HEK293 (cell line): ENCODE measurements at regions not wholly inside any gene's neighbourhood (a gene's known extent, or its start where the extent isn't known, plus 50 kb on each side); places are given as distances from the start of the nearest gene placed in this dataset.
"Not testable (repeated sequence)": the region's sequence is repeated elsewhere in the genome, so short reads cannot be mapped to it uniquely, and the experiment has no call there.

ENCODE experiments used
- CTCF ChIA-PET: fragments of 350-600 bp; formaldehyde crosslinking; extraction: SDS; loops from one replicate; lab custom pipeline; 2021; ENCODE audit warnings: antibody characterized with exemption; lab: Yijun Ruan, JAX
- POLR2A ChIA-PET: fragments of 300-600 bp; formaldehyde crosslinking; extraction: SDS; loops from one replicate; lab custom pipeline; 2020; ENCODE audit warnings: antibody characterized with exemption, inconsistent platforms; lab: Yijun Ruan, JAX
- H3K27ac ChIP-seq: fragments of 200-500 bp; sonication (Bioruptor generic); 2 replicates; pipeline ENCODE4 v1.5.1; 2014; ENCODE audit warnings: low read depth, low read length, control low read depth, inconsistent platforms; ENCODE audit errors: extremely low read depth
- H3K36me3 ChIP-seq, 2 experiments: fragments of 200-500 bp in 1 of 2; sonication (Bioruptor generic) in 1 of 2; 1 replicate in 1 of 2; 2 replicates in 1 of 2; pipeline ENCODE4 v1.5.1; 2014 to 2017; ENCODE audit warnings: inconsistent platforms in 2 of 2, low read length in 2 of 2; ENCODE audit not compliant: control insufficient read depth in 2 of 2, insufficient read depth in 1 of 2
- H3K4me1 ChIP-seq: fragments of 200-500 bp; sonication (Bioruptor generic); 2 replicates; pipeline ENCODE4 v1.5.1; 2014; ENCODE audit warnings: mild to moderate bottlenecking, low read length, inconsistent platforms; ENCODE audit not compliant: control insufficient read depth, insufficient read depth
- H3K4me3 ChIP-seq: 2 replicates; pipeline ENCODE4 v1.5.1; 2011; ENCODE audit warnings: low read depth, mild to moderate bottlenecking, control low read depth, low read length, moderate library complexity
- H3K9me3 ChIP-seq: fragments of 200-500 bp; sonication (Bioruptor generic); 2 replicates; pipeline ENCODE4 v1.5.1; 2014; ENCODE audit warnings: low read depth, low read length, inconsistent platforms; ENCODE audit not compliant: control insufficient read depth, insufficient read depth
- ATF2 ChIP-seq: fragments of 450-650 bp; formaldehyde crosslinking; IDR thresholded peaks from 2 replicates; pipeline ENCODE4 v1.5.1; 2016; ENCODE audit warnings: missing biosample characterization, missing genetic modification characterization, low read depth
- EGR2 ChIP-seq: fragments of 450-650 bp; formaldehyde crosslinking; IDR thresholded peaks from 2 replicates; pipeline ENCODE4 v1.5.1; 2016; ENCODE audit warnings: low read depth, missing biosample characterization, missing genetic modification characterization
- HIC1 ChIP-seq: fragments of 450-650 bp; formaldehyde crosslinking; IDR thresholded peaks from 2 replicates; pipeline ENCODE4 v1.5.1; 2016; ENCODE audit warnings: missing biosample characterization, missing genetic modification characterization
- MZF1 ChIP-seq: fragments of 450-650 bp; formaldehyde crosslinking; IDR thresholded peaks from 2 replicates; pipeline ENCODE4 v1.5.1; 2017; ENCODE audit warnings: missing biosample characterization, missing genetic modification characterization, borderline replicate concordance
- REPIN1 ChIP-seq: fragments of 450-650 bp; formaldehyde crosslinking; IDR thresholded peaks from 2 replicates; pipeline ENCODE4 v1.5.1; 2017; ENCODE audit warnings: missing biosample characterization, missing genetic modification characterization, low read depth
- SP7 ChIP-seq: fragments of 450-650 bp; formaldehyde crosslinking; IDR thresholded peaks from 2 replicates; pipeline ENCODE4 v1.5.1; 2016; ENCODE audit warnings: missing biosample characterization, missing genetic modification characterization
- ZBTB20 ChIP-seq: fragments of 450-650 bp; formaldehyde crosslinking; IDR thresholded peaks from 2 replicates; pipeline ENCODE4 v1.5.1; 2016; ENCODE audit warnings: missing biosample characterization, missing genetic modification characterization
- ZBTB8A ChIP-seq: fragments of 450-650 bp; formaldehyde crosslinking; IDR thresholded peaks from 2 replicates; pipeline ENCODE4 v1.5.1; 2016; ENCODE audit warnings: missing biosample characterization, missing genetic modification characterization
- ZEB2 ChIP-seq: fragments of 450-650 bp; formaldehyde crosslinking; IDR thresholded peaks from 2 replicates; pipeline ENCODE4 v1.5.1; 2016; ENCODE audit warnings: missing biosample characterization, missing genetic modification characterization
- ZFP41 ChIP-seq: fragments of 450-650 bp; formaldehyde crosslinking; IDR thresholded peaks from 2 replicates; pipeline ENCODE4 v1.5.1; 2016; ENCODE audit warnings: missing biosample characterization, missing genetic modification characterization, borderline replicate concordance
- ZNF132 ChIP-seq: fragments of 450-650 bp; formaldehyde crosslinking; IDR thresholded peaks from 2 replicates; pipeline ENCODE4 v1.5.1; 2017; ENCODE audit warnings: missing biosample characterization, missing genetic modification characterization, borderline replicate concordance
- ZNF239 ChIP-seq: fragments of 450-650 bp; formaldehyde crosslinking; IDR thresholded peaks from 2 replicates; pipeline ENCODE4 v1.5.1; 2016; ENCODE audit warnings: missing biosample characterization, missing genetic modification characterization
- ZNF280C ChIP-seq: fragments of 450-650 bp; formaldehyde crosslinking; IDR thresholded peaks from 2 replicates; pipeline ENCODE4 v1.5.1; 2016; ENCODE audit warnings: missing biosample characterization, missing genetic modification characterization
- ZNF350 ChIP-seq: fragments of 450-650 bp; formaldehyde crosslinking; IDR thresholded peaks from 2 replicates; pipeline ENCODE4 v1.5.0; 2017; ENCODE audit warnings: missing biosample characterization, mild to moderate bottlenecking, missing genetic modification characterization
- ZNF513 ChIP-seq: fragments of 450-650 bp; IDR thresholded peaks from 2 replicates; pipeline ENCODE4 v1.5.1; 2018; ENCODE audit warnings: missing biosample characterization, missing genetic modification characterization
- ZNF521 ChIP-seq: fragments of 450-650 bp; formaldehyde crosslinking; IDR thresholded peaks from 2 replicates; pipeline ENCODE4 v1.5.1; 2017; ENCODE audit warnings: missing biosample characterization, mild to moderate bottlenecking, missing genetic modification characterization
- ZNF610 ChIP-seq: fragments of 450-650 bp; formaldehyde crosslinking; IDR thresholded peaks from 2 replicates; pipeline ENCODE4 v1.5.1; 2016; ENCODE audit warnings: missing biosample characterization, missing genetic modification characterization, borderline replicate concordance
- ZNF707 ChIP-seq: fragments of 450-650 bp; formaldehyde crosslinking; IDR thresholded peaks from 2 replicates; pipeline ENCODE4 v1.5.1; 2016; ENCODE audit warnings: missing biosample characterization, missing genetic modification characterization
- ZNF747 ChIP-seq: fragments of 450-650 bp; formaldehyde crosslinking; IDR thresholded peaks from 2 replicates; pipeline ENCODE4 v1.5.1; 2016; ENCODE audit warnings: missing biosample characterization, missing genetic modification characterization
- ZNF76 ChIP-seq: fragments of 450-650 bp; formaldehyde crosslinking; IDR thresholded peaks from 2 replicates; pipeline ENCODE4; 2016; ENCODE audit warnings: low read depth, missing biosample characterization, missing genetic modification characterization, borderline replicate concordance

GRCh38 chr9:106233116-106233515, 538.8 kb downstream of the TMEM38B start:
- Histone ChIP-seq H3K4me3 (no peak overlapping the region), H3K4me1 (no peaks in the 10 kb centered on the region), H3K36me3 (no peaks in the 10 kb centered on the region), H3K27ac (no peak overlapping the region), H3K9me3 (no peaks in the 10 kb centered on the region)
- POLR2A ChIA-PET, result no interaction called here
- TF ChIP-seq ZNF707 (tag by site-specific recombination) (no peak), ZNF513 (peak; percentile 50; the same call in 1 of the 2 replicates), EGR2 (tag by site-specific recombination) (peak; percentile 36; the same call in 1 of the 2 replicates)
- CTCF ChIA-PET, result no interaction called here

GRCh38 chr9:106260908-106261307, 566.6 kb downstream of the TMEM38B start:
- H3K4me1 ChIP-seq, H3K27ac ChIP-seq, H3K36me3 ChIP-seq, H3K9me3 ChIP-seq, H3K4me3 ChIP-seq, POLR2A ChIA-PET: not testable (repeated sequence)
- CTCF ChIA-PET, result interaction anchor here (0.7 kb wide), 2 partner anchors 19 to 207 kb away, joined by 3 read pairs; no protein-coding TSS in a partner anchor

- H3K4me3 ChIP-seq, result no peak overlapping the region
- TF ChIP-seq HIC1 (tag by site-specific recombination) (no peak), ZNF747 (tag by site-specific recombination) (no peak)
- TF ChIP-seq, all 188 proteins: peak for 0
- CTCF ChIA-PET, result no interaction called here
- no peaks in the 10 kb centered on the region for H3K4me1 ChIP-seq
- no peaks in the 10 kb centered on the region for H3K36me3 ChIP-seq
- POLR2A ChIA-PET, result no interaction called here
- no peak overlapping the region for H3K27ac ChIP-seq
- H3K9me3 ChIP-seq, result no peaks in the 10 kb centered on the region
Measured at GRCh38 chr9:106277966-106278365, 583.6 kb downstream of the TMEM38B start.

- Histone ChIP-seq H3K9me3 (no peaks in the 10 kb centered on the region), H3K36me3 (no peaks in the 10 kb centered on the region), H3K27ac (no peak overlapping the region), H3K4me1 (no peaks in the 10 kb centered on the region), H3K4me3 (no peak overlapping the region)
- POLR2A ChIA-PET, result no interaction called here
- CTCF ChIA-PET, result interaction anchor here (0.6 to 1.2 kb wide), 4 partner anchors 13 to 200 kb away, joined by 3 to 5 read pairs (median 4); no protein-coding TSS in a partner anchor
- no peak for TF ChIP-seq ZBTB8A (tag by site-specific recombination)
- TF ChIP-seq SP7 (tag by site-specific recombination), result no peak
- TF ChIP-seq MZF1 (tag by site-specific recombination), result no peak
- TF ChIP-seq ZNF350 (tag by site-specific recombination), result no peak
- no peak for TF ChIP-seq ZNF610
- no peak for TF ChIP-seq ZNF132 (tag by site-specific recombination)
- no peak for TF ChIP-seq REPIN1
- no peak for TF ChIP-seq ZEB2
- no peak for TF ChIP-seq ZNF76 (tag by site-specific recombination)
- TF ChIP-seq ATF2 (tag by site-specific recombination), result no peak
- TF ChIP-seq ZNF521 (tag by site-specific recombination), result no peak
- TF ChIP-seq ZNF239 (tag by site-specific recombination), result no peak
- TF ChIP-seq ZNF280C (tag by site-specific recombination), result no peak
- no peak for TF ChIP-seq ZFP41
- TF ChIP-seq ZBTB20 (tag by site-specific recombination), result no peak
Measured at GRCh38 chr9:106283769-106284168, 579.2 kb upstream of the ZNF462 start.
